ENCODE measurements at regions not wholly inside any gene's neighbourhood (a gene's known extent, or its start where the extent isn't known, plus 50 kb on each side); places are given as distances from the start of the nearest gene placed in this dataset.

- Mint-ChIP-seq H3K27ac (no peak overlapping the region), H3K27me3 (ENCODE audit: low read depth) (peaks cover 6% of the 10 kb centered on the region; the same call in 1 of the 2 replicates), H3K9me3 (peaks cover 11 to 16% of the 10 kb centered on the region in 2 experiments), H3K36me3 (ENCODE audit: insufficient read depth in 1 of 3, low read depth in 3 of 3) (peaks cover 2 to 32% (median 5%) of the 10 kb centered on the region in 3 experiments), H3K4me3 (no peak overlapping the region), H3K4me1 (peaks cover 22 to 23% of the 10 kb centered on the region in 2 experiments)
- H2BK20ac ChIP-seq (ENCODE audit: low read depth, low read length, poor library complexity, severe bottlenecking): no peak overlapping the region
- peak; percentile 76 for TF ChIP-seq CTCF (conservative IDR thresholded peaks at IDR 0.05)
- no peak overlapping the region for H3K18ac ChIP-seq (ENCODE audit: insufficient read length, low read depth, low read length)
- H3K79me2 ChIP-seq (ENCODE audit: insufficient read depth, low read length): no peaks in the 10 kb centered on the region
- H3K9ac ChIP-seq (ENCODE audit: extremely low read depth, insufficient read length, low read length): no peak overlapping the region
- no peak overlapping the region for H4K8ac ChIP-seq (replicated peaks; ENCODE audit: insufficient read length, low read depth, low read length)
- no peaks in the 10 kb centered on the region for H3K79me1 ChIP-seq (ENCODE audit: insufficient read depth, low read depth, low read length, poor library complexity, severe bottlenecking)
- H3K9me3 ChIP-seq (ENCODE audit: control insufficient read depth, low read depth, low read length): peaks cover 1% of the 10 kb centered on the region
- no peaks in the 10 kb centered on the region; the same call in 1 of the 2 replicates for H3K4me1 ChIP-seq (ENCODE audit: insufficient read depth, low read length)
- no peak overlapping the region for H3K14ac ChIP-seq (ENCODE audit: insufficient read depth, low read length)
- no CpG with 5 or more reads among the region's 2 CpGs for WGBS (ENCODE audit: extremely low coverage, insufficient read length, low lambda C conversion rate)
- H4K91ac ChIP-seq (ENCODE audit: insufficient read length, low read depth, low read length): no peak overlapping the region
- no peak overlapping the region for H2BK5ac ChIP-seq (ENCODE audit: insufficient read length, low read length)
- H2AK5ac ChIP-seq (ENCODE audit: insufficient read length, low read length): no peak overlapping the region
- H2BK15ac ChIP-seq (ENCODE audit: low read depth, low read length): no peak overlapping the region
- no peak overlapping the region for H3K27ac ChIP-seq (ENCODE audit: insufficient read length, low read depth, low read length)
- no peak overlapping the region for H2BK120ac ChIP-seq (ENCODE audit: low read depth, low read length, poor library complexity, severe bottlenecking)
- no peak overlapping the region for H3K23ac ChIP-seq (ENCODE audit: insufficient read length, low read depth, low read length)
- no peak overlapping the region for H3K4ac ChIP-seq (ENCODE audit: low read depth, low read length)
- DNase-seq: peak; percentile 64
- no peak overlapping the region for H3K4me2 ChIP-seq (ENCODE audit: insufficient read depth, insufficient read length, low read length)
- no peak overlapping the region for H3K56ac ChIP-seq (ENCODE audit: insufficient read length, low read depth, low read length)
- no peaks in the 10 kb centered on the region for H3K23me2 ChIP-seq (ENCODE audit: insufficient read length, low read depth, low read length, poor library complexity, severe bottlenecking)
- H2AFZ ChIP-seq (ENCODE audit: low read length): no peak overlapping the region
- H4K5ac ChIP-seq (ENCODE audit: insufficient read length, low read depth, low read length): no peak overlapping the region
- no peak overlapping the region for H2BK12ac ChIP-seq (ENCODE audit: insufficient read length, low read depth, low read length)
- no peaks in the 10 kb centered on the region for H3K27me3 ChIP-seq (ENCODE audit: insufficient read depth, low read length)
- H3T11ph ChIP-seq (ENCODE audit: low read length): no peak overlapping the region
- no peaks in the 10 kb centered on the region for H4K20me1 ChIP-seq (ENCODE audit: control insufficient read depth, insufficient read depth, insufficient read length)
Measured at GRCh38 chr2:234669621-234670020, 172.7 kb upstream of the ARL4C start.
